ENCODE measurements at regions not wholly inside any gene's neighbourhood (a gene's known extent, or its start where the extent isn't known, plus 50 kb on each side); places are given as distances from the start of the nearest gene placed in this dataset.

- TF ChIP-seq TCF7L2 (IDR thresholded peaks at IDR 0.05; ENCODE audit: borderline replicate concordance, extremely low read depth, insufficient read depth, insufficient read length) = no peak
Measured at GRCh38 chr4:175562542-175562941, 249.5 kb downstream of the GPM6A start (continued).
